ENCODE measurements at regions not wholly inside any gene's neighbourhood (a gene's known extent, or its start where the extent isn't known, plus 50 kb on each side); places are given as distances from the start of the nearest gene placed in this dataset.

- Mint-ChIP-seq H3K27me3 (ENCODE audit: unreplicated experiment) (no peaks in the 10 kb centered on the region), H3K36me3 (ENCODE audit: unreplicated experiment) (no peaks in the 10 kb centered on the region), H3K27ac (ENCODE audit: unreplicated experiment) (no peak overlapping the region), H3K4me3 (ENCODE audit: unreplicated experiment) (no peak overlapping the region), H3K4me1 (ENCODE audit: unreplicated experiment) (peaks cover 14% of the 10 kb centered on the region), H3K9me3 (ENCODE audit: unreplicated experiment) (no peaks in the 10 kb centered on the region)
- TF ChIP-seq, protein P1, sequence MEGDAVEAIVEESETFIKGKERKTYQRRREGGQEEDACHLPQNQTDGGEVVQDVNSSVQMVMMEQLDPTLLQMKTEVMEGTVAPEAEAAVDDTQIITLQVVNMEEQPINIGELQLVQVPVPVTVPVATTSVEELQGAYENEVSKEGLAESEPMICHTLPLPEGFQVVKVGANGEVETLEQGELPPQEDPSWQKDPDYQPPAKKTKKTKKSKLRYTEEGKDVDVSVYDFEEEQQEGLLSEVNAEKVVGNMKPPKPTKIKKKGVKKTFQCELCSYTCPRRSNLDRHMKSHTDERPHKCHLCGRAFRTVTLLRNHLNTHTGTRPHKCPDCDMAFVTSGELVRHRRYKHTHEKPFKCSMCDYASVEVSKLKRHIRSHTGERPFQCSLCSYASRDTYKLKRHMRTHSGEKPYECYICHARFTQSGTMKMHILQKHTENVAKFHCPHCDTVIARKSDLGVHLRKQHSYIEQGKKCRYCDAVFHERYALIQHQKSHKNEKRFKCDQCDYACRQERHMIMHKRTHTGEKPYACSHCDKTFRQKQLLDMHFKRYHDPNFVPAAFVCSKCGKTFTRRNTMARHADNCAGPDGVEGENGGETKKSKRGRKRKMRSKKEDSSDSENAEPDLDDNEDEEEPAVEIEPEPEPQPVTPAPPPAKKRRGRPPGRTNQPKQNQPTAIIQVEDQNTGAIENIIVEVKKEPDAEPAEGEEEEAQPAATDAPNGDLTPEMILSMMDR (IDR thresholded peaks at IDR 0.05), result no peak
- DNase-seq (ENCODE audit: extremely low spot score, unreplicated experiment), result no peak
Measured at GRCh38 chr4:138959097-138959815, 56.3 kb upstream of the NOCT start.

DNA sequence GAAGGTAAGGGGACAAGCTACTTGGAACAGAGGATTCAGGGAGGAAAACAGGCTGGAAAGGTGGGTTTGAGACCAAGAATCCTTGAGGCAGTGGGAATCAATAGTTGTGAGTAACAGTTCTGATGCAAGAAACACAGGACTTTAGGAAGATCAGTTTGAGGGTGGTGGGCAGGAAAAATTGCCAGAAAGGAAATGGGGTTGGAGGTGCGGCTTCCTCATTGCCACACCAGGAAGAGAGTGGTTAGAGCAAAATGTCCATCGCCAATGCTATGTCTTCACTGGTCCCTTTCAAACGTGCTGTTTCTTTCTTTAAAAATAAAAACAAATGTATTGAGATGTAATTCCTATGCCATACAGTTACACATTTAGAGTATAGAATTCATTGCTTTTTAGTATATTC is 57.1 kb upstream of the NOCT start:
- Mint-ChIP-seq H3K9me3 (ENCODE audit: unreplicated experiment) (no peaks in the 10 kb centered on the region), H3K4me1 (ENCODE audit: unreplicated experiment) (peaks cover 21% of the 10 kb centered on the region), H3K4me3 (ENCODE audit: unreplicated experiment) (no peak overlapping the region), H3K27ac (ENCODE audit: unreplicated experiment) (no peak overlapping the region), H3K36me3 (ENCODE audit: unreplicated experiment) (no peaks in the 10 kb centered on the region), H3K27me3 (ENCODE audit: unreplicated experiment) (no peaks in the 10 kb centered on the region)
- no peak for DNase-seq (ENCODE audit: extremely low spot score, unreplicated experiment)
- TF ChIP-seq, protein P1 (IDR thresholded peaks at IDR 0.05), result no peak

GRCh38 chr4:138957302-138957701 is 58.3 kb upstream of the NOCT start:
- Mint-ChIP-seq H3K27me3 (ENCODE audit: unreplicated experiment) (no peaks in the 10 kb centered on the region), H3K36me3 (ENCODE audit: unreplicated experiment) (no peaks in the 10 kb centered on the region), H3K4me3 (ENCODE audit: unreplicated experiment) (no peak overlapping the region), H3K9me3 (ENCODE audit: unreplicated experiment) (no peaks in the 10 kb centered on the region), H3K27ac (ENCODE audit: unreplicated experiment) (no peak overlapping the region), H3K4me1 (ENCODE audit: unreplicated experiment) (peaks cover 25% of the 10 kb centered on the region)
- no peak for DNase-seq (ENCODE audit: extremely low spot score, unreplicated experiment)
- TF ChIP-seq, protein P1 (IDR thresholded peaks at IDR 0.05), result no peak

- no peaks in the 10 kb centered on the region for H3K36me3 Mint-ChIP-seq (ENCODE audit: unreplicated experiment)
- H3K4me3 Mint-ChIP-seq (ENCODE audit: unreplicated experiment), result no peak overlapping the region
- H3K4me1 Mint-ChIP-seq (ENCODE audit: unreplicated experiment), result peaks cover 24% of the 10 kb centered on the region
- no peaks in the 10 kb centered on the region for H3K27me3 Mint-ChIP-seq (ENCODE audit: unreplicated experiment)
- no peak for DNase-seq (ENCODE audit: extremely low spot score, unreplicated experiment)
- H3K9me3 Mint-ChIP-seq (ENCODE audit: unreplicated experiment), result no peaks in the 10 kb centered on the region
- TF ChIP-seq, protein P1 (IDR thresholded peaks at IDR 0.05), result no peak
- peak overlapping the region; percentile 89 for H3K27ac Mint-ChIP-seq (ENCODE audit: unreplicated experiment)
Measured at GRCh38 chr4:138954428-138954827, 61.2 kb upstream of the NOCT start.

GRCh38 chr4:138953961-138954371 is 61.6 kb upstream of the NOCT start:
- Mint-ChIP-seq H3K4me1 (ENCODE audit: unreplicated experiment) (peaks cover 26% of the 10 kb centered on the region), H3K9me3 (ENCODE audit: unreplicated experiment) (no peaks in the 10 kb centered on the region), H3K27ac (ENCODE audit: unreplicated experiment) (peak overlapping the region; percentile 89), H3K27me3 (ENCODE audit: unreplicated experiment) (no peaks in the 10 kb centered on the region), H3K4me3 (ENCODE audit: unreplicated experiment) (peak overlapping the region; percentile 22), H3K36me3 (ENCODE audit: unreplicated experiment) (no peaks in the 10 kb centered on the region)
- TF ChIP-seq, protein P1 (IDR thresholded peaks at IDR 0.05), result no peak
- DNase-seq (ENCODE audit: extremely low spot score, unreplicated experiment), result no peak
